ENCODE measurements at regions not wholly inside any gene's neighbourhood (a gene's known extent, or its start where the extent isn't known, plus 50 kb on each side); places are given as distances from the start of the nearest gene placed in this dataset.

DNA sequence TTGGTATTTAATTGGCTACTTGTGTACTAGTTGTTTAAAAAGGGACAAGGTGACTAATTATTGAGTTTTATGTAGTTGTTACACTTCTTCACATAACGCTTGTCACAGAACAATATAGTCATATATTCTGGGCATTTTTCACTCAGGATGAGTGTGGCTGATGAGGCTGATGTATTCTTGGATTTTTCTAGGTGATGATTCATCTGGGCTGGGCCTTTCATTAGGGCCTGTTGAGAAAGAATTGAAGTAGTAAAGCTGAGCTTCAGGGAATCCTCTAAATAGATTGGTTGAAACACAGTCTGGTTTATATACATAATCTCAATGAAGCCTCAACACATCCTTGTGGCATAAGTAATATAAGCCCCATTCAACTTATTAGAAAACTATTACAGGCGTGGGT, 445.7 kb downstream of the DAD1 start:
- H3K27ac ChIP-seq = no peak overlapping the region
- ChIA-PET POLR2A (ENCODE audit: low non-redundant PET) (no interaction called here), CTCF (interaction anchor here (1.3 kb wide), 1 partner anchor 12 kb away, joined by 4 read pairs; no protein-coding TSS in a partner anchor)
- TF ChIP-seq, protein P1, sequence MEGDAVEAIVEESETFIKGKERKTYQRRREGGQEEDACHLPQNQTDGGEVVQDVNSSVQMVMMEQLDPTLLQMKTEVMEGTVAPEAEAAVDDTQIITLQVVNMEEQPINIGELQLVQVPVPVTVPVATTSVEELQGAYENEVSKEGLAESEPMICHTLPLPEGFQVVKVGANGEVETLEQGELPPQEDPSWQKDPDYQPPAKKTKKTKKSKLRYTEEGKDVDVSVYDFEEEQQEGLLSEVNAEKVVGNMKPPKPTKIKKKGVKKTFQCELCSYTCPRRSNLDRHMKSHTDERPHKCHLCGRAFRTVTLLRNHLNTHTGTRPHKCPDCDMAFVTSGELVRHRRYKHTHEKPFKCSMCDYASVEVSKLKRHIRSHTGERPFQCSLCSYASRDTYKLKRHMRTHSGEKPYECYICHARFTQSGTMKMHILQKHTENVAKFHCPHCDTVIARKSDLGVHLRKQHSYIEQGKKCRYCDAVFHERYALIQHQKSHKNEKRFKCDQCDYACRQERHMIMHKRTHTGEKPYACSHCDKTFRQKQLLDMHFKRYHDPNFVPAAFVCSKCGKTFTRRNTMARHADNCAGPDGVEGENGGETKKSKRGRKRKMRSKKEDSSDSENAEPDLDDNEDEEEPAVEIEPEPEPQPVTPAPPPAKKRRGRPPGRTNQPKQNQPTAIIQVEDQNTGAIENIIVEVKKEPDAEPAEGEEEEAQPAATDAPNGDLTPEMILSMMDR (conservative IDR thresholded peaks at IDR 0.05; ENCODE audit: low read depth) = no peak
- peak; percentile 61 for DNase-seq (ENCODE audit: low spot score)

DNA sequence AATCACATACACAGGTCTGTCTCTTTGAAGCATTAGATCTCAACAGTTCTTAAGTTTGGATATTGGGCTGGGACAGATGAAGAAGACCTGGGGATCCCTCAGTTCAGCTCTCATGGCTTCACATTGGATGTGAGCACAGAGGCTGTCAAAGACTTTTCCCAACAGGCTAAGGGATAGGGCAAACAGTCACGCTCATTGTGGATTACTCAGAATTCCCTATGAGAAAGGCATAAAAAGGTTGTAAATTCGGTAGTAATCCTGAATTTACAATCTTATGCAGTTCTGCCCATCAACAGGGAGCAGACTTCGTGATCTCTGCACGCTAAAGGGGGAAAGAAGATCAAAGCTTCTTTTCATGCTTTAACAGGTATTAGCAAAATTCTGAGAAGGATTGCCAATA, 448.4 kb downstream of the DAD1 start:
- CTCF ChIA-PET = interaction anchor here (1.0 kb wide), 1 partner anchor 9 kb away, joined by 3 read pairs; no protein-coding TSS in a partner anchor
- H3K27ac ChIP-seq = no peak overlapping the region
- TF ChIP-seq, protein P1 (conservative IDR thresholded peaks at IDR 0.05; ENCODE audit: low read depth) = no peak
- POLR2A ChIA-PET (ENCODE audit: low non-redundant PET) = no interaction called here
- DNase-seq (ENCODE audit: low spot score) = no peak

DNA sequence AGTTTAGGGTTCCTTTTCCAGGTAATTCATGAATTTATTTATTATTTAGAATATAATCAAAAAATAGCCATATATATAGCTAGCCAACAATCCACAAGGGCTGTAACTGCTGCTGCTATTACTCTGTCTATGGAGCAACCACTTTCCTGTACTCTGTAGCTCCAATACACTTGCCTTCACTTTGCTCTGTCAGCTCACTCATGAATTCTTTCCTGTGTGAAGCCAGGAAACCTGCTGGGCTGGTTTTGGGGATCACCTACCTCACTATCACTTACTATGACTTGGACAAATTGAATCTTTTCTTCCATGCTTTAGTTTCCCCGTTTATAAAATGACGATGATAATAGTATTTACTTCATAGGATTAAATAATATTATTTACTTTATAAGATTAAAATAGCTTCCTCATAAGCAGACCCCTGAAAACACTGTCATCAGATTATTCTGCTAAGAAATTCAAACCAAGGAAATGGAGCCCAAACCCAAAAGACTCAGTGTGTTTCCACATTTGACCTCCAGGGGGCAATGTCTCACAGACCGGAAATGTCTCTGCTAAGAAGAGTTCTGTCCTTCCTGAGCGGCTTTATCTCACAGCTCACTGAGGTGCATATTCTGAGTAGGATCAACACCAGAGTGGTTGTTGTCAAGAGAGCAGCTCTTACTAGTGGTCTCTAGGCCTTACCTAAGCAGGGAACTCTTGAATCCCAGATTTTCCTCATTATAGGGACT, 457.1 kb downstream of the DAD1 start:
- no peak overlapping the region for H3K27ac ChIP-seq
- POLR2A ChIA-PET (ENCODE audit: low non-redundant PET) = no interaction called here
- TF ChIP-seq, protein P1 (conservative IDR thresholded peaks at IDR 0.05; ENCODE audit: low read depth) = 0 out of 2 replicates have a peak, but pooled peaks have one; percentile 29
- CTCF ChIA-PET = interaction anchor here (0.6 to 1.7 kb wide), 7 partner anchors 9 to 1709 kb away, joined by 3 to 5 read pairs (median 3); no protein-coding TSS in a partner anchor
- no peak for DNase-seq (ENCODE audit: low spot score)

DNA sequence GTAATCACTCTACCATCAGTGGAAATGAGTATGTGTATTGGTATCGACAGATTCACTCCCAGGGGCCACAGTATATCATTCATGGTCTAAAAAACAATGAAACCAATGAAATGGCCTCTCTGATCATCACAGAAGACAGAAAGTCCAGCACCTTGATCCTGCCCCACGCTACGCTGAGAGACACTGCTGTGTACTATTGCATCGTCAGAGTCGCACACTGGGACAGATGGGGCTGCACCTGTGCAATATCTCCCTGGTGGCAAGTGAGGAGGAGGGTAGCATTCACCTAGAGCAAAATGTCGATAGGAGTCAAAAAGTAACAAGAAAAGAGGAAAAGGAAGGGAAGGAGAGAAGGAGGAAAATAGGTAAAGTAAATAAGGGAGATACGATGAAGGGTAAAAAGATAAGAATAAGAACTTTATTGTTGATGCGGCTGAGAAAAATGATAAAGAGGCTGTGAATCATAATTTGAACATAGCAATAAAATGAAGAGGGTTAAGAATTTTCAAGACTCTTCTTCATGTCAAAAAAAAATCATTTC, 450.5 kb upstream of the OR4E1 start:
- DNase-seq (ENCODE audit: low spot score) = no peak
- TF ChIP-seq, protein P1 (conservative IDR thresholded peaks at IDR 0.05; ENCODE audit: low read depth) = no peak
- ChIA-PET POLR2A (ENCODE audit: low non-redundant PET) (no interaction called here), CTCF (no interaction called here)
- no peak overlapping the region for H3K27ac ChIP-seq

DNA sequence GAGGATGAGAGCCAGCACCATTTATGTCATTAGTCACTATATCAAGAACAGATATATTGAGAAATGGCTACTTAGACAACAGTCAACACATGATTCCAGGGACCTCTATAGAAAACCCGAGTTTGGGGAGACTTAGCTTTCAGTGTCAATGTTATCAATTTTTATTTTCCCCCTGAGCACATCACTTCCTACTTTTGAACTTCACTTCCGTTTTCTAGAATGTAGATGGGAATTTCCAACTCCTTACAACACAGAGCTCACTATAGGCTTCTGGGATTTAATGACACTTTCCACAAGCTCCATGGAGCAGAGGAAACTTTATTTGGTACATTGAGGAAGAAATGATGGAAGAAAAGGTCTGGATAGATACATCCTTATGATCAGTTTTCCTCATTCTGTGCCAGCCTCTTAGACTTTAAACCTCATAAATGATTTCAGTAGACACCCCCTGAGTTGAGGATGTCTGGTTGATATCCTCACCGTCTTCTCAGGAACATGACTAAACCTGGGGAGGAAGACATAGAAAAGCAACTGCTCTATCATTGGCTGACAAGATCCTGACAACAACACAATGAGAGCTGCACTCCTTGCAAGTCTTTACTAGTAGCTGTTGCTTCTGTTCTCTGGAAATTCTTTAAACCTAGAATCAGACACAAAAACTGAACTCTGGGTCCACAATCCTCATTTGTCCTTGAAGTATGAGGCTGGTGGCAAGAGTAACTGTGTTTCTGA, 449.4 kb upstream of the OR4E1 start:
- H3K27ac ChIP-seq = no peak overlapping the region
- ChIA-PET POLR2A (ENCODE audit: low non-redundant PET) (no interaction called here), CTCF (no interaction called here)
- DNase-seq (ENCODE audit: low spot score) = no peak
- TF ChIP-seq, protein P1 (conservative IDR thresholded peaks at IDR 0.05; ENCODE audit: low read depth) = no peak

DNA sequence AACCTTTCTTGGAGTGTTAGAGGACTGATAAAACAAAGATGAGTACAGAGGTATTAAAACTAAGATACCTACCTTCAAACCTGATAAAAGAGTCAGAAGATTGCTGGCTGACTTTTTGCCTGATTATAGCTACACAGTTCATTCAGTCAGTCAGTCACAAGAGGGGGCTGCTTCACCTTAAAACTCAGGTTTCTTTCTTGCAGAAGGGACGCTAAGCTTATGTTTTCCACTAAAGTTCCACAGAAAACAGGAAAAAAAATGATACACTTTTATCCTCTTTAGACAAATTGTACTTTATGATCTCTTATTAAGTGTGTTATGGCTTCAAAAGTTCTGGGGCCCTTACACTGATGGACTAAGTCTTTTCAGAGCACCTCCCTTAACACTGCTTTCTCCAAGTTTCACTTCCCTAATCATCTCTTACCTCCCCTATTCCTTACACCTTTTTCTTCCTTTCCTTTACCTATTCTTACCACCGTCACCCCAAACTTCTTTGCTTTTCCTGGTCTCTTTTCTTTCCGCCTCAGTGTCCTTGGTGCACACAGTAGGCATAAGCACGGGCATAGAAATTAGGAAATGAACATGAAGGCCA, 448.7 kb upstream of the OR4E1 start:
- DNase-seq (ENCODE audit: low spot score) = no peak
- ChIA-PET POLR2A (ENCODE audit: low non-redundant PET) (no interaction called here), CTCF (no interaction called here)
- H3K27ac ChIP-seq = no peak overlapping the region
- TF ChIP-seq, protein P1 (conservative IDR thresholded peaks at IDR 0.05; ENCODE audit: low read depth) = no peak
